GM18951 (cell line): ENCODE measurements at regions not wholly inside any gene's neighbourhood (a gene's known extent, or its start where the extent isn't known, plus 50 kb on each side); places are given as distances from the start of the nearest gene placed in this dataset.

Experiments used
- POLR2A ChIP-seq: IDR thresholded peaks from 4 replicates; pipeline ENCODE4 v1.6.1; 2011; ENCODE audit warnings: mild to moderate bottlenecking; ENCODE audit not compliant: insufficient read length, insufficient read depth; ENCODE audit errors: extremely low read depth
- in situ Hi-C: fragments of 300-500 bp; cut with MboI; formaldehyde crosslinking; loops from one replicate; pipeline ENCODE4 v1.12.0; 2022; ENCODE audit warnings: low sequenced_read_pairs, mixed read lengths, inconsistent platforms; ENCODE audit not compliant: unreplicated experiment

GRCh38 chr2:56475191-56475590 is 291.4 kb downstream of the CCDC85A start:
- no peak for TF ChIP-seq POLR2A
- in situ Hi-C loops = no loop called here

- TF ChIP-seq POLR2A = no peak
- in situ Hi-C loops = no loop called here
Observed at GRCh38 chr2:56476509-56477071, 292.8 kb downstream of the CCDC85A start.

GRCh38 chr2:56478027-56478426 is 294.2 kb downstream of the CCDC85A start:
- in situ Hi-C loops = no loop called here
- TF ChIP-seq POLR2A = no peak

GRCh38 chr2:56483081-56483480 is 299.3 kb downstream of the CCDC85A start:
- in situ Hi-C loops = no loop called here
- no peak for TF ChIP-seq POLR2A

- TF ChIP-seq POLR2A = no peak
- in situ Hi-C loops = no loop called here
Observed at GRCh38 chr2:56484906-56485305, 301.1 kb downstream of the CCDC85A start.

GRCh38 chr2:56500317-56500716 is 316.5 kb downstream of the CCDC85A start:
- in situ Hi-C loops = no loop called here
- no peak for TF ChIP-seq POLR2A

GRCh38 chr2:56502616-56503015 is 318.8 kb downstream of the CCDC85A start:
- in situ Hi-C loops = no loop called here
- no peak for TF ChIP-seq POLR2A

GRCh38 chr2:56505885-56506284 is 322.1 kb downstream of the CCDC85A start:
- TF ChIP-seq POLR2A = no peak
- in situ Hi-C loops = no loop called here

GRCh38 chr2:56508662-56509061 is 324.9 kb downstream of the CCDC85A start:
- in situ Hi-C loops = no loop called here
- TF ChIP-seq POLR2A = no peak

- in situ Hi-C loops = no loop called here
- no peak for TF ChIP-seq POLR2A
Observed at GRCh38 chr2:56510610-56511009, 326.8 kb downstream of the CCDC85A start.

GRCh38 chr2:56515399-56515798 is 331.6 kb downstream of the CCDC85A start:
- TF ChIP-seq POLR2A = no peak

GRCh38 chr2:56519806-56520205 is 336.0 kb downstream of the CCDC85A start:
- no peak for TF ChIP-seq POLR2A
- in situ Hi-C loops = no loop called here

More at GRCh38 chr2:56515399-56515798, 331.6 kb downstream of the CCDC85A start:
- in situ Hi-C loops = no loop called here

- in situ Hi-C loops = no loop called here
- no peak for TF ChIP-seq POLR2A
Observed at GRCh38 chr2:56522605-56523089, 338.9 kb downstream of the CCDC85A start.

GRCh38 chr2:56523816-56524215 is 340.0 kb downstream of the CCDC85A start:
- in situ Hi-C loops = no loop called here
- no peak for TF ChIP-seq POLR2A
